GM12891 (cell line): ENCODE measurements at regions not wholly inside any gene's neighbourhood (a gene's known extent, or its start where the extent isn't known, plus 50 kb on each side); places are given as distances from the start of the nearest gene placed in this dataset.

ENCODE experiments used
- POLR2A ChIP-seq: IDR thresholded peaks from 2 replicates; pipeline ENCODE4 v1.6.1; 2011; ENCODE audit warnings: low read depth, low read length, control low read depth
- POLR2AphosphoS5 ChIP-seq: IDR thresholded peaks from 2 replicates; pipeline ENCODE4 v1.6.1; 2011; ENCODE audit warnings: low read depth, low read length, control low read depth
- TAF1 ChIP-seq: IDR thresholded peaks from 2 replicates; pipeline ENCODE4 v1.6.1; 2011; ENCODE audit warnings: low read depth, low read length, control low read depth

- TF ChIP-seq POLR2AphosphoS5: no peak
- no peak for TF ChIP-seq TAF1
- no peak for TF ChIP-seq POLR2A
Measured at GRCh38 chr10:125340903-125341302, 180.5 kb upstream of the CTBP2 start.
